HG02759 (cell line): ENCODE measurements at regions not wholly inside any gene's neighbourhood (a gene's known extent, or its start where the extent isn't known, plus 50 kb on each side); places are given as distances from the start of the nearest gene placed in this dataset.

Experiments
- ATAC-seq: cut with Tn5 transposase; IDR thresholded peaks from one replicate; pipeline ENCODE4 v1.9.1; 2021; ENCODE audit warnings: mild to moderate bottlenecking, moderate library complexity; ENCODE audit not compliant: unreplicated experiment

GRCh38 chr10:61159253-61159652 is 215.3 kb upstream of the RHOBTB1 start:
- no peak for ATAC-seq

DNA sequence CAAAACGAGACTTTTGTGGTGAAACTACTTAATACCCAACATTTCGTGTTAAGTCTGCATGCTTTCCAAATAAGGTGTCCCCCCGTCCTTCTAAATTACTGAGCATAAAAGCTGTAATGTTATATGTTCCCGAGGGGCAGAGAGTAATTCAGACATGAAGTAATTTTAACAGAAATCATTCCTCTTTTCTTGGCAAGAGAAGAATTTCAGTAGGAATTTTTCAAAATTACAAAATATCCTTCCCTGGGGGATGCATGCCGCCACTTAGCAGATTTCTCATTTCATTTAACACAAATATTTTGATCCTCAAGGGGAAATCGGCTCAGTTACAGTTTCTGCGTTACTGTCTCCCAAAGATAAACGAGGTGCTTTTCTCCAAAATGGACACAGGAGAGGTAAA is 213.2 kb upstream of the RHOBTB1 start:
- no peak for ATAC-seq

DNA sequence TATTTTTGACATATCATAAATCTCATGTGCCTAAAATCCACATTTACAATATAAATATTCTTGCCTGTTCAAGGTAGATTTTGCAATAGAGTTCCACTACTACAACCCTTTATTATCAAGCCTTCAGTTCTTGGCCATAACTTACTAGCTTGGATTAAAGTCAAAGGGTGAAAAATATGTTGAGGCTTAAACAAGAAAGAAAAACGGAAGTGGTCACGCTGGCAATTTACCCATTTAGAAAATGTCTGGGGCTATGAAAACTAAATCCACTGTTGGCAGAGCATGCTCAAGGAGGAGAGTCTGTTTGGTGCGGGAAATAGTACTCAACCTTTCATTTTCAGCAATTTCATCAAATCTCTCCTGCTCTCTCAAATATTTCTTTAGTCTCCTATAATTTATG is 209.8 kb upstream of the RHOBTB1 start:
- no peak for ATAC-seq

DNA sequence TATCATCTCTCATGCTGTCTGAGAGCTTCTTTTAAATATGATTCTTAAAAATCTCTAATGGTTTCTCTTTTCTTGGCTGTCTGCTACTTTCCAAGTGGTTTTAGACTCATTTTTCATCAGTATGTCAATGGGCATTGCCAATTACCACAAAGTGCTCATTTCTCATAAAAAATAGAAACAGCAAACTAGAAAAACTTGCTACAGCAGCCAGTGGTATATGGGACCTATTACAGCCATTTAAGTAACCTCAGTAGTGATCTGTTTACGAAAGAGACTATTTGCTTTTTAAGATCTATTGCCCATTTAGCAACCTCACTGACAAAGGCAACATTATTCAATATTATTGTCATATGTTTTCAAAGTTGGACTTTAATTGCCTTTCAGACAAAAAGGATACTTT is 207.1 kb upstream of the RHOBTB1 start:
- no peak for ATAC-seq

DNA sequence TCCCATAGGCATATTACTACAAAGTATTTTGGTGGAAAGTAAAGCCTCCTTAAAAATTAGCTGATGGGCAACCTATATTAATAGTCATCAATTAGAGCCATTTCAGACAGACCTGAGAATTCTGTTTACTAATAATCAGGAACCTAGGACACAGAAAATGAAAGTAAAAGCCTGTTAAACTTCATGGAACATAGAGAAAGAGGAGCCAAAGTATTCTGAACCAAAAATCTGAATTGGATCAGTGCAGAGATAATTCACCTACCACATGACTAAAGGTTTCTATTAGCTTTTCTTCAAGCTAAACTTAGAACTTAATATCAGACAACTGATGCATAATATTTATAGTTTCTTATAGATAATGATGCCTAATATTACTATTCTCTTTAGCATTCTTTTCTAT is 204.5 kb upstream of the RHOBTB1 start:
- ATAC-seq = no peak

GRCh38 chr10:61142987-61143386 is 199.0 kb upstream of the RHOBTB1 start:
- no peak for ATAC-seq

DNA sequence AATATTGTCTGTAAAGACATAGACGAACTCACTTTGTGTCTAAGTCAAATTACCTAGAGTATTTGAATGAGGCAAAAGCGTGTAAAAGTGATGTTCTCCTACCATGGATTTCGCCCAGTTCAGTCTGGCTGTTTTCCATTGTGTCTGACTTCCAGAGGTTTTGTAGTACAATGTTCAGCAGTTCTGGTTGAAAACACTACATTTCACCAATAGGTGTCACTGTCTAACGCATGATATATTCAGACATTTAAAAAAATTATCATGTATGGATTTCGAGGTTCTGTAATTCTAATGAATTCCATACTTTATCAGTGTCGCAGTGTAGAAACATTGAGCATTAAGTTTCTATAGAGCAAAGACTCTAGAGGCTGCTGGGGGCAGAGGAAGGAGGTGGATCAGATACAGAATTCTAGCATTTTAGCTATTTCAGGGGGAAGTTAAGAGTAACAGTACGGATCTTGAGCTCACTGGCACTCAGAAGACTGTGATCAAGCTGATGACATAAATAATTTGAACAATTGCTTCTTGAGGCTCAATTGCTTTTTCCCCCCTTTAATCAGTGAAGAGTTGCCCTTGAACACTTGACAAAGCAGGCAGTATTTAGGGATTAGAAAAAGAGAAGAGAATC is 196.9 kb upstream of the RHOBTB1 start:
- peak; percentile 62 for ATAC-seq

GRCh38 chr10:61139592-61139953 is 195.6 kb upstream of the RHOBTB1 start:
- ATAC-seq = no peak

DNA sequence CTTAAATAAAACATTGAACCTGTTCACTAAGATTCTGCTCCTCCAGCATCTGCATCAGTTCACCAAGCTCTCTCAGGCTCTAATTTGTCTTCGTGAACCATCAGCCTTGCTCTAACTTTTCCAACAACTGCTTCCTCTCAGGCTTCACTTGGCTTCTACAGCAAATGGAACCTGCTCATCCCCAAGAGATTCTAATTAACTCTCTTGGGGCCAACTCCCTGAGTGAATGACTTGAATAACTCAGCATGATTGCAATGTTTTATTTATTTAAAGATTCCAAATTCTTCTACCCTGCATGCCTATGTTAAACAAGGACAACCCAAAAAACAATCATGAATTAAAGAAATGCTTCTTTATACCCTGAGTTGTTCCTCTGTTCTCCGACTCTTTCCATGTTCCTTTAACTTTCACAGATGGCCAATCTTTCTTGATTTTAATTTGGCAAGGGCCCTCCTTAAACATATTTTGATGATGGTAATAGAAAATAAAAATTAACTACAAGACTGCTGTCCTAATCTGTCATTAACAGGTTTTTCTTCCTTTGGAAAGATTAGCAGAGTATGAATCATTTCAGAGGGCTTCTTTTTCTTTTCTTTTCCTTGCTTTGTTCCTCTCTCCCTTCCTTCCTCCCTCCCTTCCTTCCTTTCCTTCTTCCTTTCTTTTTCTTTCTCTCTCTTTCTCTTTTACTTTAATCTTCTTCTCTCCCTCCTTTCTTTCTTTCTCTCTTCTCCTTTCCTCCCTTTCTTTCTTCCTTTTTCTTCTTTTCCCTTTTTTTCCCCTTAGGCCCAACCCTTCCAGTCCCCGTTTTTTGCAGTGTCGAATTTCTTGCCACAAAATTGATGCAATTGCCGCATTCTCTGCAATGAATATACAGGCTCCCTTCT is 195.0 kb upstream of the RHOBTB1 start:
- no peak for ATAC-seq

DNA sequence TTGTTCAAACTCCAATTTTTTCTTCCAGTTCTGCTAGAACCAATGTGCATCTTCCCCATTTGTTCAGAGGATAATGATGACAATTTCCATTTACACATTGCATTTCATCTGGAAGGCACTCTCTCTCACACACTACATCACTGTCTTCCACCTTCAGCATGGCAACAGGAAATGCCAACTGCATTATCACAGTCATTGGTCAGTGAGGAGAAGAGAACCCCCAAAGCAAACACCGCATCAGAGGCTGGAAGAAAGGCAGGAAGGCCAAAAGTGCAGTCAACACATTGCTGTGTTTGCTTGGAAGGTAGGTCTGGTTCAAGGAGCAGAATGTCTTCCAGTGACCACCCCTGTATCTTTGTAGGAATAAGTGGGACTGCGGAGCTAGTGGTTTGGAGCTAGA is 192.2 kb upstream of the RHOBTB1 start:
- no peak for ATAC-seq

DNA sequence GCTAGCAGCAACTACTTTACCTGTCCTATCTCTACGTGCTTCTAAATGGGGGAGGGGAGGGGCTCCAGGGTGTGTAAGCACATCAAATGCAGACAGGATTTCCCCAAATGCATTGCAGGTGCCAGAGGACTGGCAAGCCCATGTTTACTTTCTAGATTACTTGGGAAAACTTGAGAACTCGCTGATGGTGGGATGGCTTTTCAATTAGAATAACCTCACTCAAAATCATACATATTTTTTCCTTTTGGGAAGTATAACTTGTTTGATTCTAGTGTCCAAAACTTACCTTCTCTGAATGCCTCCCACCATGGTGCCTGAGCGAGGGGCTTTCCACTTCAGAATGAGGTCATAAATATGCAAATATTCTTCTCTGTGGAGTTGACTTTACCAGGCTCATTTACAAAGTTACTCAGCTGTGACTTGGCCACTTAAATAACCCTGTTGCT is 191.3 kb upstream of the RHOBTB1 start:
- peak; percentile 95 for ATAC-seq

DNA sequence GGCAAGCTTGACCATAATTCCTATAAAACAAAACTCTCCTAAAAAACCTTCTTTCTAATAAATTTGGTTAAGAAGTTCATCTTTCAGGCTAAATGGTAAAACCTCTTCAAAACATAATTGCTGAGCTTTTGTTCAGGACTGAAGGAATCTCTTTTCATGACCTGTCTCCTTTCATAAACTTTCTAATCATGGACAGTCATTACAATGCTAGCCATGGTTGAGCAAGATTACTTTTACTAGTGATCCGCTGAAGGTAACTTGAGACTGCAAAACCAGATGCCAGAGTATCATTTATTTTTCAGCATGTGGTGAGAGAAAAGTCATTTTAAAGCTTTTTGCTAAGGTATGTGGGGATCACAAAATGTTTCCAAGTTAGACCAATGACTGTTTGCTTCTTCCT is 186.4 kb upstream of the RHOBTB1 start:
- no peak for ATAC-seq

- no peak for ATAC-seq
Measured at GRCh38 chr10:61128196-61128595, 184.2 kb upstream of the RHOBTB1 start.

DNA sequence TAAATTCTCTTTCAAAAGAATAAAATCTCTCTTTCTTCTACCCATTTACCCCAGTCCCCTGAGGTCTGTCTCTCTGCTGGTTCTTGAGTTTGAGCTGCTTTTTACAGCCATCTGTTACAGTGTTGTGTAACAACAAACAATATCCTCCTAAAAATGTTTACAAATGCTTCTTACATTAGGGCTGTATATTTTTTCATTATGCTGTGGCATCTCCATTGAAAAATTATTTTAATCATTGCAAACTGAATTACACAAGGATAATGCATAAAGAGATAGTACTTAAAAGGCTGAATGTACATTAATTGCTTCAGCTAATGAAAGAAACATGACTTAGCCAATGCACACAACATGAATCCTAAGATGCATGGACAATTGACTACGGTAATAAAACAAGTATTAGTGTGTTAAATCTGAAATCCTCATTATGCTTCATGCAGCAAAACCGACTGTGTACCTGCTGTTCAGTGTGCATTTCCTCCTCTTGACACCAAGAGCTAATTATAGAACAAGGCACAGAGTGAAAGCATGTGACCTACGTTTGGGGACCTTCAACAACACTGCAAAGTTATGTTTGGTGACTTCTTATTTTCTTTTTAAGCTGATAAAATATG is 181.7 kb upstream of the RHOBTB1 start:
- ATAC-seq = peak; percentile 67

- no peak for ATAC-seq
Measured at GRCh38 chr10:61124756-61125530, 181.0 kb upstream of the RHOBTB1 start.

DNA sequence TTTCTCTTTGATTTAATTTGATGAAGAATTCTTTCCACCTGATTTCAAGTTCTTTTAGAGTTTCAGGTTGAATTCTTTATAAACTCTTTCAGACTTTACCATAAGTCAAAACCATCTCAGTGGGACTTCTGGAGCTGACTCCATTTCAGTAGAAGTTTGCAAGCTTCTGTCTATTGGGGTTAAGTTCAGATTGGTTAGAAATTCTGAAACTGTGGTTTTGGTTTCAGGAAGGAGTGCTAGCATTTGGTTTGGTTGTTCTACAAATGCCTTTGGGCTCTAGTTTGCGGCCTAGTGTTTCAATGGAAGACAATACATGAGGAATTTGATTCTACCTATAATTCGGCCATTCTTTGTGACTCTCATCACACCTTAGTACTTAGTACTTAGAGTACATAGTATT is 176.8 kb upstream of the RHOBTB1 start:
- peak; percentile 84 for ATAC-seq

DNA sequence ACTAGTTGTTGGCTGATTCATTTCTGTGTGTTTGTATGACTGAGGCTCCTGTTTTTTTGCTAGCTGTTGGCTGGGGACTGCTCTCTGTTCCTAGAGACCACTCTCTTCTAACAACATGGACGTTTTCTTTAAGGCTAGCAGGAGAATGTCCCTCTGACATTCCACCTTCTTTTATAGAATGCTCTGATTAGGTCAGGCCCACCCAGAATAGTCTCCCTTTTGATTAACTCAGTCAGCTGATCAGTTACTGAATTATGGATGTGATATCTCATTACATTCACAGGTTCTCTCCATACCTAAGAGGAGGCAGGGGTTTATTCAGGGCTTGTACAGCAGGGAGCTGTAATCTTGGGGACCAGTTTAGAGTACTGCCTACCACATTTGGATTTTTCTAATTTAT is 175.6 kb upstream of the RHOBTB1 start:
- ATAC-seq = no peak

- ATAC-seq = no peak
Measured at GRCh38 chr10:61115897-61116296, 171.9 kb upstream of the RHOBTB1 start.

- no peak for ATAC-seq
Measured at GRCh38 chr10:61112771-61113170, 168.8 kb upstream of the RHOBTB1 start.

- ATAC-seq = no peak
Measured at GRCh38 chr10:61110936-61111335, 167.0 kb upstream of the RHOBTB1 start.

GRCh38 chr10:61110188-61110844 is 166.3 kb upstream of the RHOBTB1 start:
- ATAC-seq = no peak
